H1 (cell line): ENCODE measurements at regions not wholly inside any gene's neighbourhood (a gene's known extent, or its start where the extent isn't known, plus 50 kb on each side); places are given as distances from the start of the nearest gene placed in this dataset.

Experiments
- ASH2L ChIP-seq: fragments of 200-600, 300-600 bp; sonication (generic); IDR thresholded peaks from one replicate; pipeline ENCODE4 v1.7.1; 2017; ENCODE audit warnings: low read length
- CTCF ChIP-seq, 3 experiments: IDR thresholded peaks; 1 replicate in 2 of 3; 2 replicates in 1 of 3; pipeline versions ENCODE4 v1.5.1 to v1.6.1; 2011; ENCODE audit warnings: low read length in 3 of 3, mild to moderate bottlenecking in 3 of 3, inconsistent platforms in 2 of 3, low read depth in 1 of 3, moderate library complexity in 1 of 3; ENCODE audit not compliant: insufficient read depth in 1 of 3; ENCODE audit errors: control extremely low read depth in 1 of 3
- SIN3A ChIP-seq, 2 experiments: IDR thresholded peaks in 1 of 2; conservative IDR thresholded peaks in 1 of 2; 2 replicates each; pipeline ENCODE4 v1.6.1; 2011 to 2012; ENCODE audit warnings: low read length in 2 of 2, improper control_type of control experiment in 1 of 2, low read depth in 1 of 2, mild to moderate bottlenecking in 1 of 2

GRCh38 chr10:130573446-130573845 is 437.3 kb downstream of the GLRX3 start:
- TF ChIP-seq CTCF (IDR thresholded peaks at IDR 0.05; ENCODE audit: control extremely low read depth in 1 of 3, insufficient read depth in 1 of 3, low read depth in 1 of 3, low read length in 3 of 3) (no peak), SIN3A (conservative IDR thresholded peaks at IDR 0.05 in 1 of 2, IDR thresholded peaks at IDR 0.05 in 1 of 2; ENCODE audit: low read depth in 1 of 2, low read length in 2 of 2) (no peak), ASH2L (no peak)
